Stimulated activated CD4-positive, alpha-beta T cell treated with anti-CD3 and anti-CD28 coated beads, TNF-alpha, amount 100 ng/mL, for 48 hours (primary cell): ENCODE measurements at regions not wholly inside any gene's neighbourhood (a gene's known extent, or its start where the extent isn't known, plus 50 kb on each side); places are given as distances from the start of the nearest gene placed in this dataset.

Experiments used
- DNase-seq, 3 donors: peaks; one replicate each; pipeline ENCODE4 v3.0.0-alpha.2; 2020; ENCODE audit warnings: low read depth in 3 of 3

- no peak for DNase-seq
Measured at GRCh38 chr2:236949089-236949905, 136.4 kb upstream of the COPS8 start.

DNA sequence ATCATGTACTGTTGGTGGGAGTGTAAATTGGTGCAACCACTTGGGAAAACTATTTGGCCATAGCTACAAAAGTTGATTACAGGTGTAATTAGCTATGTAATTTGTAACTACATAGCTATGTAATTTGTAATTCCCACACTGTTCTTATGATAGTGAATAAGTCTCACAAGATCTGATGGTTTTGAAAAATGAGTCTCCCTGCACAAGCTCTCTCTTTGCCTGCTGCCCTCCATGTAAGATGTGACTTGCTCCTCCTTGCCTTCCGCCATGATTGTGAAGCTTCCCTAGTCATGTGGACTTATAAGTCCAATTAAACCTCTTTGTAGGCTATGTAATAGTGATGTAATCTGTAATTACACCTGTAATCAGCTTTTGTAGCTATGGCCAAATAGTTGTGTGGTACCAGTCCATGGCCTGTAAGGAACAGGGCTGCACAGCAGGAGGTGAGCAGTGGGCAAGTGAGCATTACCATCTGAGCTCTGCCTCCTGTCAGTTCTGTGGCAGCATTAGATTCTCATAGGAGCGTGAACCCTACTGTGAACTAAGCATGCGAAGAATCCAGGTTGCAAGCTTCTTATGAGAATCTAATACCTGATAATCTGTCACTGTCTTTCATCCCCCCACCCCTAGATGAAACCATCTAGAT is 133.7 kb upstream of the COPS8 start:
- no peak for DNase-seq

DNA sequence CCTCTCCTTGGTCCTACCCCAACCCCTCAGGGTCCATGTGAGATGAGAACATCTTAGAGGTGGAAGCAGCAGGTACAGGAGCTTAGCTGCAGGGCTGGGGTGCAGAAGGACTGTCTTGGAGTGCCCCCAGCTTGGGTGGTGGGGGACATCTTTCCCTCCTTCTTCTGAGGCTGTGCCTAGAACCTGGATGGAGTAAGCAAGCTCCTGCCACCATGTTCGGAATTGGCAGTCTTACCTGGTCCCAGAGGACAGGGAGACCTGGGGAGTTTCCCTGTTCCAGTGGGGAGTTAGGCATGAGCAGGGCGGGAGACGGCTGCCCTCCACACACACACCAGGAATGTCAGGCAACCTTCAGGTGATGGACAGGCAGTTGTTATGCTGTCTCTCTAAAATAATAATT is 131.0 kb upstream of the COPS8 start:
- DNase-seq = no peak

GRCh38 chr2:236955521-236956030 is 130.1 kb upstream of the COPS8 start:
- DNase-seq = no peak

DNA sequence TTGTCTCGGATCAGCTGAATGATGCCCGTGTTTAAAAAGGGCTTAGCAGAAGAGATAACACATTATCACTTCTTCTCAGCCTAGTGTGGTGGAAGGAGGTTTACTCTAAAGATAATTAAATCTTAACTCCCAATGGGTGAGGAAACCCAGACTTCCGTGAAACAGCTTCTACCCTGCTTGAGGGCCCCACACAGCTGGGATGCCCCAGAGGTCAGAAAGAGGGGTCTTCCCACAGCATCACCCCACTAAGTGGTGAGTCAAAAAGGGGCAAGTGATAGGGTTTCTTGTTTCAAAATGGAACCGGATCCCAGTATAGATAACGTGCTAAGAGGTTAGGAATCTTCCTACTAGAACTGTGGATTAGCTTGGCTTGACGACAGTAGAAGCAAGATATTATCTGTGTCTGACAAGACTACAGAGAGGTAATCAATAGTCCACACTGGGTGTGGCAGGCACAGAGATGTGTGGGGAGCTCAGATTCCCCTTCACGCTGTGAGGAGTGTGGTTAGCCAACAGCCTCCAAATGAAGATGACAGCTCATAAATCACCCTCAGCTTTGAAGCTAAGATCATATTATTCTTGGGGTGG is 129.6 kb upstream of the COPS8 start:
- no peak for DNase-seq

- DNase-seq = no peak
Measured at GRCh38 chr2:236956641-236957040, 129.0 kb upstream of the COPS8 start.

DNA sequence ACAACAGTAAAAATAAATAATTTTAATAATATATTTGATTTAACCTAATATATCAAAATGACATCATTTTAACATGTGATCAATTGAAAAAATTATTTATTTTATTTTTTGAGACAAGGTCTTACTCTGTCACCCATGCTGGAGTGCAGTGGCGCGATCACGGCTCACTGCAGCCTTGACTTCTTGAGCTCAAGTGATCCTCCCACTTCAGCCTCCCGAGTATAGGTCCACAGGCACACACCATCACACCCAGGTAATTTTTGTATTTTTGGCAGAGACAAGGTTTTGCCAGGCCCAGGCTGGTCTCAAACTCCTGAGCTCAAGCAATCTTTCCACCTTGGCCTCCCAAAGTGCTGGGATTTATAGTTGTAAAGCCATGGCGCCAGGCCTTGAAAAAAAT is 126.7 kb upstream of the COPS8 start:
- no peak for DNase-seq

GRCh38 chr2:236959876-236960275 is 125.8 kb upstream of the COPS8 start:
- no peak for DNase-seq

- no peak for DNase-seq
Measured at GRCh38 chr2:236960531-236960930, 125.2 kb upstream of the COPS8 start.

GRCh38 chr2:236962816-236963215 is 122.9 kb upstream of the COPS8 start:
- DNase-seq = no peak

DNA sequence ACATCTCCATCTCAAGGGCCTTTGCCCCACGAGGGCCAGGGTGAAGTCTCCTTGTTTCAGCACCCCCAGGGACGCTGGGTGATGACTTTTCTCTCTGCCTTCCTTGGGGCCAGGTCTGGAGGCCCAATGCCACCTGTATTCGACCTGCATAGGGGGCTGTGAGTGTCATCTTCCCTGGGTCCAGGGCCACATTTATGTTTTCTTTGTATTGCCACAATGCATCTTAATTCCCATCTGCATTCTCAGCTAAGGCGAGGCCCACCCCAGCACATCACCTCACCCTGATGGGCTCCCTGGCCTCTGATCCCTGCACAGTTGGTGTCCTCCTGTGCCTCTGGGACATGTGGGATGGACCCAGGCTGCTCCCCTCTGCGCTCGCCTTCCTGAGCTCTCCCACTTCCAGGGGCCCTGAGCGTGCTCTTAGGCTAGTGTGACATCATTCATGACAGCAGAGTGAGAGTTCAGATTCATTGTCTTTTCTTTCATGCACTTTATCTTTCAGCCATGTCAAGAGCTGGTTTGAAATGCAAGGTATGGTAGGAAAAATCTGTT is 122.0 kb upstream of the COPS8 start:
- DNase-seq = no peak

DNA sequence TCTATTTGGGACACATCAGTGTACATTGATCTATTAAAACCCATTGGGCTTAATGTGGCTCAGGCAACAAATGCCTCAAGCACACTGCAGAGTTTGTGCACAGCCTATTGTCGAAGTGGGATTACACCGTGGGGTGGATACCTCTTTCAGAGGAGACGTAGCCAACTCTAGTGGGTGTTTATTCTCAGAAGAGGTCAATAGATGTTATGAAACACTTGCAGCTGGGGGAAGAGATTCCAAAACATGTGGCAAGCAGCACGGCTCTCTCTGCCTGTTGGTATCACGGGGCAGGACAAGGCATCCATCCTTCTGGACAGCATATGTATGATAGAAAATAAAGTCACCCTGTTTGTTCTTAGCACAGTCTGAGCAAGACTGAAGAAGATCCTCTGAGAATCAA is 121.4 kb upstream of the COPS8 start:
- no peak for DNase-seq

DNA sequence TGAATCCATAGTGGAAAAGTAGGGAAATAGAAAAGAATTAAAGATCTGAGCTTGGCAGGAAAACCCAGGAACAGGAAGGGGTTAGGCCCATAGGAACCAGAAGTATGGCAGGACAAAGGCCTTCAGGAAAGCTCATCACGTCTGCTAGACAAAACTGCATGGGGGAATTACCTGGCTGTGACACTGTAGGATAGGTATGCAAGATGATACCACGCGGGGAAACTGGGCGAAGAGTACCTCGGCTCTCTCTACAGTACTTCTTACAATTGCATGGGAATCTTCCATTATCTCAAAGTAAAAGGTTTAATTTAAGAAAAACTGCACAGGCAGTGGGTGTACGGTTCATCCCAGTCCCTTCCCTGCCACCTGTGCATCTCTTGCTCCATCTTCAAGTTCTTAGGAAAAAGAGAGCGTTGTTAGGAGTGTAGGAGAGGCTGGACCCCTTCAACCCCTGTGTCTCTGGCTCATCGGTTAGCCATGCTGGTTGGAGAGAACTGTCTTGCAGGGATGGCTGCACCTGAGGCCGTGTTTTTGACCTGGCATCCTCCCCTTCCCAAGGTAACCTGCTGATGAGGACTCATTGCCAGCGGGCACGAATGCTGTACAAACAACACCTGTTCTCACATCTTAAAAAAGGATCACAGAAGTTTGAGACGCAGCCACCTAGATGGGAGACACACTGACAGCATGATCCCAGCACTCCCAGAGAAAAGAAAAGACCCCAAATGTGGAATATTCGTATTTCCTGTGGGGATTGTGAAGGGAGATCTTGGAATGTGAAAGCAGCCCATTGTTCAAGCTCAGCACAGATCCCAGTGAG is 120.5 kb upstream of the COPS8 start:
- no peak for DNase-seq

- DNase-seq = no peak
Measured at GRCh38 chr2:236965841-236966096, 119.9 kb upstream of the COPS8 start.

GRCh38 chr2:236967499-236967783 is 118.2 kb upstream of the COPS8 start:
- DNase-seq = no peak

DNA sequence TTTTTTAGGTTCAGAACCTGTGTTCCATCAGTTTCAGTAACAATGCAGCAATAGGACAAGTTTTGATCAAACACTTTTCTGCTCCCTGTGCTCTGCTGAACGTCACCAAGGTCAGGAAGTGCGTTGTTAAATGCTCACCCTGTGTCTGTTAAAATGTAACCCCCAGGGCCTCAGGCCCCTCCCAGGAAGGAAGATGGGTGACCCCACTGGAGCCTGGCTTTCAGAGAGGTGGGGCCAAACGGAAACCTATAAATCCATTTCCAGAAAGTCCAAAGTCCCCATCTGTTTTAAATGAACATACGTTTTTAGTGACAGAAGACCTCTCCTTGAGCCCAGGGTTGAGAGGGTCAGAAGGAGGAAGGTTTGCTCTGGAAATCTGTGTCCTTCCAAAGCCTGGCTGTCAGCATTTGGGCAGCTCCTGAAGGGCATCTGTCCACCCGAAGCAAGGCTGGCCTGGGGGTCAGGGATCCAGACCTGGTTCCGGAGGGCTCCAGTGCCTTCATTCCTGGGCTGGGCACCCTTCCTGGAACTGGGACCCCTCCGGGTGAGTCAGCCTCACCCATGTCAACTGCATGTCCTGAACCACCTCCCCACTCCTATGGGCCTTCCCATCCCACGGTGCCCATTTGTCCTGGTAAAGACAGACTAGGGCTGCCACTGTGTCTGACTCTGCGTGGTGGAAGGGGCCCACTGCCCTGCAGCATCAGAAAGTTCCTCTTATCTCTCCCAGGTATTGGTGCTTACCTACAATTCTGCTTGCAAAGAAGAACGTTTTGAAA is 117.4 kb upstream of the COPS8 start:
- DNase-seq = no peak

- DNase-seq = no peak
Measured at GRCh38 chr2:236968880-236969534, 116.7 kb upstream of the COPS8 start.

GRCh38 chr2:236969767-236970655 is 115.7 kb upstream of the COPS8 start:
- no peak for DNase-seq

- DNase-seq = no peak
Measured at GRCh38 chr2:236970656-236971010, 115.1 kb upstream of the COPS8 start.
